ENCODE measurements at regions not wholly inside any gene's neighbourhood (a gene's known extent, or its start where the extent isn't known, plus 50 kb on each side); places are given as distances from the start of the nearest gene placed in this dataset.

DNA sequence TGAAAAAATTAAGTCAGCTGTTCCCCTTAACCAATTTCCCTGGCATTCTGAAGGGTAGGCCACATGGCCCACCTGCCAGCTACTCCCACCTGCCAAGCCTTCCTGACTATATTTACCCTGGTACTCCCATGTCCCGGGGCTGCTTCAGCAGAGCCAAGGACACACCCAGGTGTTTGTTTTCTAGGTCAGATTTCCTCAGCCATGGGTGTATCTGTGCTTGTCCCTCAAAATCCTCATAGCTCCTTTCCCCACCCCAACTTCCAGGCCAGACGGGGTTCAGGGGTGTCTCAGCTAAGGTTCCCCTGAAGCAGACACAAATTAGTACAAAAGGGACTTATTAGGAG, 139.4 kb upstream of the CDYL start:
- TF ChIP-seq POLR2A (IDR thresholded peaks at IDR 0.05) (no peak), POLR2AphosphoS5 (IDR thresholded peaks at IDR 0.05) (no peak)
- TF ChIP-seq, protein P1, sequence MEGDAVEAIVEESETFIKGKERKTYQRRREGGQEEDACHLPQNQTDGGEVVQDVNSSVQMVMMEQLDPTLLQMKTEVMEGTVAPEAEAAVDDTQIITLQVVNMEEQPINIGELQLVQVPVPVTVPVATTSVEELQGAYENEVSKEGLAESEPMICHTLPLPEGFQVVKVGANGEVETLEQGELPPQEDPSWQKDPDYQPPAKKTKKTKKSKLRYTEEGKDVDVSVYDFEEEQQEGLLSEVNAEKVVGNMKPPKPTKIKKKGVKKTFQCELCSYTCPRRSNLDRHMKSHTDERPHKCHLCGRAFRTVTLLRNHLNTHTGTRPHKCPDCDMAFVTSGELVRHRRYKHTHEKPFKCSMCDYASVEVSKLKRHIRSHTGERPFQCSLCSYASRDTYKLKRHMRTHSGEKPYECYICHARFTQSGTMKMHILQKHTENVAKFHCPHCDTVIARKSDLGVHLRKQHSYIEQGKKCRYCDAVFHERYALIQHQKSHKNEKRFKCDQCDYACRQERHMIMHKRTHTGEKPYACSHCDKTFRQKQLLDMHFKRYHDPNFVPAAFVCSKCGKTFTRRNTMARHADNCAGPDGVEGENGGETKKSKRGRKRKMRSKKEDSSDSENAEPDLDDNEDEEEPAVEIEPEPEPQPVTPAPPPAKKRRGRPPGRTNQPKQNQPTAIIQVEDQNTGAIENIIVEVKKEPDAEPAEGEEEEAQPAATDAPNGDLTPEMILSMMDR (IDR thresholded peaks at IDR 0.05): no peak

All from stomach (tissue), 4 donors.